Caki2 (cell line): ENCODE measurements at regions not wholly inside any gene's neighbourhood (a gene's known extent, or its start where the extent isn't known, plus 50 kb on each side); places are given as distances from the start of the nearest gene placed in this dataset.

Experiments used
- DNase-seq: peaks from one replicate; pipeline ENCODE4 v3.0.0-alpha.2; 2015; ENCODE audit warnings: low read depth
- in situ Hi-C: cut with HindIII; loops from 2 replicates; pipeline ENCODE4 v1.10.0; 2016; ENCODE audit warnings: low sequenced_read_pairs, low pct_unique_long_range_greater_than_20kb, mixed read lengths

GRCh38 chr6:1110941-1111349 is 201.0 kb upstream of the FOXQ1 start:
- in situ Hi-C loops: no loop called here
- DNase-seq: no peak

GRCh38 chr6:1110164-1110563 is 201.7 kb upstream of the FOXQ1 start:
- in situ Hi-C loops: no loop called here
- DNase-seq: no peak

GRCh38 chr6:1109134-1109533 is 202.8 kb upstream of the FOXQ1 start:
- in situ Hi-C loops: no loop called here
- DNase-seq: no peak

GRCh38 chr6:1108198-1108597 is 203.7 kb upstream of the FOXQ1 start:
- in situ Hi-C loops: no loop called here
- DNase-seq: no peak

GRCh38 chr6:1107578-1107977 is 204.3 kb upstream of the FOXQ1 start:
- in situ Hi-C loops: no loop called here
- no peak for DNase-seq

GRCh38 chr6:1105833-1106400 is 206.0 kb upstream of the FOXQ1 start:
- DNase-seq: no peak
- in situ Hi-C loops: no loop called here

GRCh38 chr6:1104988-1105670 is 206.8 kb upstream of the FOXQ1 start:
- in situ Hi-C loops: no loop called here

GRCh38 chr6:1103945-1104623 is 207.8 kb upstream of the FOXQ1 start:
- in situ Hi-C loops: no loop called here
- DNase-seq: no peak

More at GRCh38 chr6:1104988-1105670, 206.8 kb upstream of the FOXQ1 start:
- DNase-seq: no peak

GRCh38 chr6:1103021-1103420 is 208.9 kb upstream of the FOXQ1 start:
- DNase-seq: no peak
- in situ Hi-C loops: no loop called here

GRCh38 chr6:1100269-1100668 is 211.6 kb upstream of the FOXQ1 start:
- in situ Hi-C loops: no loop called here
- no peak for DNase-seq

GRCh38 chr6:1099264-1099663 is 212.6 kb upstream of the FOXQ1 start:
- DNase-seq: no peak
- in situ Hi-C loops: no loop called here

- in situ Hi-C loops: no loop called here
- no peak for DNase-seq
Observed at GRCh38 chr6:1096967-1097765, 214.7 kb upstream of the FOXQ1 start.

GRCh38 chr6:1094306-1094705 is 217.6 kb upstream of the FOXQ1 start:
- in situ Hi-C loops: no loop called here
- DNase-seq: no peak

GRCh38 chr6:1091900-1092299 is 220.0 kb upstream of the FOXQ1 start:
- in situ Hi-C loops: no loop called here
- no peak for DNase-seq

GRCh38 chr6:1089859-1090258 is 222.0 kb upstream of the FOXQ1 start:
- in situ Hi-C loops: no loop called here
- no peak for DNase-seq

- in situ Hi-C loops: no loop called here
- DNase-seq: no peak
Observed at GRCh38 chr6:1088492-1089001, 223.4 kb upstream of the FOXQ1 start.

- no peak for DNase-seq
- in situ Hi-C loops: no loop called here
Observed at GRCh38 chr6:1087154-1087843, 224.6 kb upstream of the FOXQ1 start.

GRCh38 chr6:1086446-1087153 is 225.3 kb upstream of the FOXQ1 start:
- in situ Hi-C loops: no loop called here
- no peak for DNase-seq
